OCI-LY1 (cell line): ENCODE measurements at regions not wholly inside any gene's neighbourhood (a gene's known extent, or its start where the extent isn't known, plus 50 kb on each side); places are given as distances from the start of the nearest gene placed in this dataset.

Source experiments
- H2AFZ ChIP-seq: fragments of 200-600 bp; sonication (generic), shearing (Covaris generic); 2 replicates; pipeline ENCODE4 v1.6.0; 2014; ENCODE audit warnings: antibody characterized with exemption, mild to moderate bottlenecking, low read length
- H3F3A ChIP-seq: fragments of 200-600 bp; sonication (generic), shearing (Covaris generic); 2 replicates; pipeline ENCODE4 v1.6.0; 2014; ENCODE audit warnings: mild to moderate bottlenecking, antibody characterized with exemption, low read length, moderate library complexity; ENCODE audit not compliant: insufficient read depth
- H3K27ac ChIP-seq: fragments of 200-600 bp; sonication (generic); 2 replicates; pipeline ENCODE4 v1.5.1; 2014; ENCODE audit warnings: low read length, mixed run types, mild to moderate bottlenecking, low read depth; ENCODE audit not compliant: poor library complexity, severe bottlenecking
- H3K27me3 ChIP-seq: fragments of 200-600 bp; sonication (generic); 2 replicates; pipeline ENCODE4 v1.6.0; 2014; ENCODE audit warnings: antibody characterized with exemption, mild to moderate bottlenecking, low read length, moderate library complexity; ENCODE audit not compliant: insufficient read depth
- H3K36me3 ChIP-seq: fragments of 200-600 bp; sonication (generic); 2 replicates; pipeline ENCODE4 v1.6.1; 2014; ENCODE audit warnings: mild to moderate bottlenecking, antibody characterized with exemption, low read length, moderate library complexity, mixed read lengths; ENCODE audit not compliant: insufficient read depth
- H3K4me1 ChIP-seq: fragments of 200-600 bp; sonication (generic); 2 replicates; pipeline ENCODE4 v1.5.1; 2014; ENCODE audit warnings: mild to moderate bottlenecking, low read length, moderate library complexity; ENCODE audit not compliant: insufficient read depth, severe bottlenecking
- H3K4me2 ChIP-seq: fragments of 200-600 bp; sonication (generic), shearing (Covaris generic); 2 replicates; pipeline ENCODE4 v1.6.1; 2014; ENCODE audit warnings: low read length
- H3K4me3 ChIP-seq: fragments of 200-600 bp; sonication (generic); 2 replicates; pipeline ENCODE4 v1.5.1; 2014; ENCODE audit warnings: low read length, low read depth, mild to moderate bottlenecking, mixed read lengths; ENCODE audit not compliant: poor library complexity, severe bottlenecking
- H3K79me2 ChIP-seq: fragments of 200-600 bp; shearing (Covaris generic); 2 replicates; pipeline ENCODE4 v1.6.1; 2016; ENCODE audit warnings: mixed run types, low read length, mixed read lengths; ENCODE audit not compliant: insufficient read depth
- H3K9ac ChIP-seq: fragments of 200-600 bp; sonication (generic), shearing (Covaris generic); 2 replicates; pipeline ENCODE4 v1.6.1; 2014; ENCODE audit warnings: mild to moderate bottlenecking, low read length, mixed read lengths
- H3K9me2 ChIP-seq: fragments of 200-600 bp; sonication (generic), shearing (Covaris generic); 2 replicates; pipeline ENCODE4 v1.6.1; 2014; ENCODE audit warnings: low read depth, mild to moderate bottlenecking, low read length, mixed read lengths
- H3K9me3 ChIP-seq: fragments of 200-600 bp; shearing (Covaris generic); 2 replicates; pipeline ENCODE4 v1.6.1; 2014; ENCODE audit warnings: low read length, mixed read lengths
- H4K20me1 ChIP-seq: fragments of 200-600 bp; sonication (generic), shearing (Covaris generic); 2 replicates; pipeline ENCODE4 v1.6.0; 2016; ENCODE audit warnings: mild to moderate bottlenecking, low read length; ENCODE audit not compliant: insufficient read depth
- CTCF ChIP-seq: fragments of 200-600 bp; sonication (generic), shearing (Covaris generic); IDR thresholded peaks from 2 replicates; pipeline ENCODE4 v1.5.1; 2017; ENCODE audit warnings: mild to moderate bottlenecking, antibody characterized with exemption, low read length, moderate library complexity, mixed read lengths
- EZH2 ChIP-seq: fragments of 200-600 bp; sonication (generic), shearing (Covaris generic); IDR thresholded peaks from 2 replicates; pipeline ENCODE4 v1.8.0; 2017; ENCODE audit warnings: borderline replicate concordance, mixed run types, mild to moderate bottlenecking, antibody characterized with exemption, low read length, moderate library complexity, mixed read lengths

- no peak; the same call in 1 of the 2 replicates for TF ChIP-seq CTCF
- no peak for TF ChIP-seq EZH2
Observed at GRCh38 chr1:59107916-59108315, 189.0 kb upstream of the FGGY start.

GRCh38 chr1:59108481-59109317, 188.2 kb upstream of the FGGY start:
- no peaks in the 10 kb centered on the region for H3K9me3 ChIP-seq
- no peaks in the 10 kb centered on the region for H3K9me2 ChIP-seq
- H3K27ac ChIP-seq = no peak overlapping the region
- no peak for TF ChIP-seq EZH2
- TF ChIP-seq CTCF = no peak
- H3K36me3 ChIP-seq = no peaks in the 10 kb centered on the region
- H3K79me2 ChIP-seq = no peaks in the 10 kb centered on the region
- no peak overlapping the region for H3K9ac ChIP-seq
- H2AFZ ChIP-seq = no peak overlapping the region
- H4K20me1 ChIP-seq = no peaks in the 10 kb centered on the region
- H3K27me3 ChIP-seq = no peaks in the 10 kb centered on the region; the same call in 1 of the 2 replicates
- H3K4me1 ChIP-seq = no peaks in the 10 kb centered on the region
- no peaks in the 10 kb centered on the region for H3F3A ChIP-seq
- no peak overlapping the region for H3K4me3 ChIP-seq
- no peak overlapping the region for H3K4me2 ChIP-seq

More at GRCh38 chr1:59107916-59108315, 189.0 kb upstream of the FGGY start:
- H3K27me3 ChIP-seq = no peaks in the 10 kb centered on the region; the same call in 1 of the 2 replicates
- H3K79me2 ChIP-seq = no peaks in the 10 kb centered on the region
- no peaks in the 10 kb centered on the region for H3F3A ChIP-seq
- no peak overlapping the region for H3K9ac ChIP-seq
- H3K27ac ChIP-seq = no peak overlapping the region
- no peak overlapping the region for H3K4me3 ChIP-seq
- no peaks in the 10 kb centered on the region for H3K4me1 ChIP-seq
- no peak overlapping the region for H2AFZ ChIP-seq
- no peaks in the 10 kb centered on the region for H3K36me3 ChIP-seq
- no peaks in the 10 kb centered on the region for H3K9me2 ChIP-seq
- H3K9me3 ChIP-seq = no peaks in the 10 kb centered on the region
- no peaks in the 10 kb centered on the region for H4K20me1 ChIP-seq
- H3K4me2 ChIP-seq = no peak overlapping the region

- no peak overlapping the region for H3K4me3 ChIP-seq
- no peaks in the 10 kb centered on the region for H4K20me1 ChIP-seq
- H3K27me3 ChIP-seq = no peaks in the 10 kb centered on the region; the same call in 1 of the 2 replicates
- no peaks in the 10 kb centered on the region for H3K9me3 ChIP-seq
- no peak overlapping the region for H2AFZ ChIP-seq
- no peak for TF ChIP-seq EZH2
- TF ChIP-seq CTCF = no peak
- no peaks in the 10 kb centered on the region for H3F3A ChIP-seq
- no peaks in the 10 kb centered on the region for H3K4me1 ChIP-seq
- H3K79me2 ChIP-seq = no peaks in the 10 kb centered on the region
- H3K4me2 ChIP-seq = no peak overlapping the region
- no peak overlapping the region for H3K9ac ChIP-seq
- no peaks in the 10 kb centered on the region for H3K9me2 ChIP-seq
- no peaks in the 10 kb centered on the region for H3K36me3 ChIP-seq
- no peak overlapping the region for H3K27ac ChIP-seq
Observed at GRCh38 chr1:59110271-59110670, 186.6 kb upstream of the FGGY start.
